ENCODE measurements at regions not wholly inside any gene's neighbourhood (a gene's known extent, or its start where the extent isn't known, plus 50 kb on each side); places are given as distances from the start of the nearest gene placed in this dataset.
A peak's percentile ranks its signal among the peaks of the same experiment; 100 is the strongest.

DNA sequence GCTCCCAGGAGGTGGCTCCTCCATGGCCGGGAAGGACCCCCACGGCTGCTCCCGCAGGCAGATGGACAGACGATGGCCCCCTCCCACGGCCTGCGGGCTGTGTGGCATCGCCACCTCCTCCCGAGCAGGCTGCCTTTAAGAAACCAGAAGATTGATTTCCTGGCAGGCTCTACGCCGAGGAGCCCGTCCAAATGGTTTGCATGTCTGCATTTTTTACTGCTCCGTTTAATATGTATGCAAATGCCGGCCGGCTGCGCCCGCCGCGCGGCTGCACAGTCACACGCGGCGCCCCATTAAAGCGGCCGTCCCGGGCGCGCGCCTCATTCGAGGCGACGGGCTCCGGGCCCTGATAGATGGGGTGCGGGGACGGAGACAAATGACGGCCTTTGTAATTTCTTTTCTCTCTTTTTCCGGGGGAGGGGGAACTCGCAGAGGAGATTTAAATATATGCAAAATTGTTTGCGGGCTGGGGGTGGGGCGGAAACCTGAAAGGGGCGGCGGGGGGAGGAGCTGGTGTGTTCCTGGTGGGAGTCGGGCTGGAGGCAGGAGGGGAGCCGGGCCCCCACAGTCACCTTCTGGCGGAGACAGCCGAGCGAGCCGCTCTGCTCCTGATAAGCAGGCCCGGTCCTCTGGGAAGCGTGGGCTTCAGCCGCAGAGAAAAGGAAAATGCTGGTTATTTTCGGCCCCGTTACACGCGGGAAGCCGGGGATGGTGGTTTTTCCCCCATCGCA, 158.7 kb upstream of the IER5L start:
- DNase-seq (ENCODE audit: low read depth in 1 of 2, low spot score in 2 of 2), result peak in 1 of 2 experiments; percentile 67
- Histone ChIP-seq H3K18ac (ENCODE audit: extremely low read depth, low read length) (peak overlapping the region; percentile 60), H3K56ac (replicated peaks; ENCODE audit: insufficient read length, low read depth, low read length) (peak overlapping the region; percentile 70), H3K9me3 (ENCODE audit: insufficient read depth in 2 of 2, low read depth in 1 of 2, low read length in 1 of 2) (no peaks in the 10 kb centered on the region), H3K23me2 (ENCODE audit: low read depth, low read length) (peaks cover 22% of the 10 kb centered on the region), H3K23ac (ENCODE audit: insufficient read length) (no peak overlapping the region), H2BK20ac (ENCODE audit: low read length) (peak overlapping the region; percentile 61; the same call in 1 of the 2 replicates), H3K4ac (replicated peaks; ENCODE audit: insufficient read length, low read depth, low read length) (peak overlapping the region; percentile 32), H2AFZ (ENCODE audit: low read length) (no peak overlapping the region), H4K5ac (ENCODE audit: insufficient read length, low read depth, low read length) (peak overlapping the region; percentile 38), H2BK12ac (ENCODE audit: low read depth, low read length) (peak overlapping the region; percentile 89), H3K27me3 (replicated peaks in 1 of 4; ENCODE audit: control insufficient read depth in 3 of 4, extremely low read depth in 1 of 4, insufficient read depth in 3 of 4, low read length in 3 of 4) (0 out of 7 replicates have a peak, but pooled peaks cover 0 to 2% (median 0%) of the 10 kb centered on the region in 4 experiments), H3K4me1 (replicated peaks in 1 of 4; ENCODE audit: control insufficient read depth in 3 of 4, insufficient read depth in 4 of 4, low read length in 3 of 4) (peaks cover 8 to 41% (median 36%) of the 10 kb centered on the region in 4 experiments), H3K27ac (ENCODE audit: low read depth, low read length) (no peak overlapping the region), H4K8ac (ENCODE audit: extremely low read depth, insufficient read depth, low read length) (no peak overlapping the region; the same call in 1 of the 2 replicates), H3K4me3 (ENCODE audit: extremely low read depth in 1 of 4, insufficient read depth in 2 of 4, low read depth in 3 of 4, low read length in 4 of 4) (peak overlapping the region; percentile 21 to 52 (median 33); a peak in 7 of 8 replicates), H3K4me2 (ENCODE audit: insufficient read depth in 1 of 2, low read depth in 2 of 2, low read length in 2 of 2) (peak overlapping the region; percentile 66 to 88), H3K9ac (replicated peaks in 1 of 4; ENCODE audit: extremely low read depth in 1 of 4, low read depth in 3 of 4, low read length in 3 of 4) (no peak overlapping the region), H3K79me2 (ENCODE audit: control insufficient read depth in 1 of 2, insufficient read depth in 2 of 2, low read length in 2 of 2) (no peaks in the 10 kb centered on the region), H4K91ac (replicated peaks; ENCODE audit: insufficient read length, low read length) (peak overlapping the region; percentile 44), H2BK5ac (ENCODE audit: low read depth, low read length) (peak overlapping the region; percentile 91; the same call in 1 of the 2 replicates), H2BK120ac (replicated peaks; ENCODE audit: low read depth, low read length) (peak overlapping the region; percentile 39), H3K79me1 (ENCODE audit: low read depth, low read length) (peaks cover 5% of the 10 kb centered on the region; the same call in 1 of the 2 replicates), H3K36me3 (ENCODE audit: control insufficient read depth in 2 of 4, insufficient read depth in 4 of 4, low read length in 3 of 4) (no peaks in the 10 kb centered on the region; a peak in 1 of 8 replicates), H2BK15ac (ENCODE audit: low read length) (peak overlapping the region; percentile 61; the same call in 1 of the 2 replicates), H2AK5ac (ENCODE audit: low read depth, low read length) (no peak overlapping the region), H4K20me1 (replicated peaks in 1 of 2; ENCODE audit: control insufficient read depth in 1 of 2, insufficient read depth in 2 of 2, low read length in 2 of 2) (peaks cover 0 to 16% of the 10 kb centered on the region in 2 experiments), H3K14ac (ENCODE audit: insufficient read length) (no peak overlapping the region)
- POLR2A ChIA-PET (ENCODE audit: partially characterized antibody), result interaction anchor here (0.6 to 5.4 kb wide), 6 partner anchors 12 to 159 kb away, joined by 3 to 65 read pairs (median 12); partner anchors contain the start of gene IER5L
- 3% methylated on average over 39 of the region's 56 CpGs; no CpG with 5 or more reads in 1 of the 2 experiments for WGBS, 2 experiments (ENCODE audit: extremely low coverage in 1 of 2, insufficient coverage in 1 of 2, insufficient read length in 1 of 2, insufficient replicate concordance in 2 of 2, low coverage in 1 of 2, low lambda C conversion rate in 2 of 2, missing lambda C conversion rate in 1 of 2)
- no peak for FAIRE-seq
- CTCF ChIA-PET (ENCODE audit: partially characterized antibody), result interaction anchor here (1.6 to 3.3 kb wide), 3 partner anchors 17 to 198 kb away, joined by 3 to 11 read pairs (median 8); no protein-coding TSS in a partner anchor
- TF ChIP-seq SP1 (IDR thresholded peaks at IDR 0.05; ENCODE audit: low read depth, low read length), result no peak
- TF ChIP-seq, protein P1, sequence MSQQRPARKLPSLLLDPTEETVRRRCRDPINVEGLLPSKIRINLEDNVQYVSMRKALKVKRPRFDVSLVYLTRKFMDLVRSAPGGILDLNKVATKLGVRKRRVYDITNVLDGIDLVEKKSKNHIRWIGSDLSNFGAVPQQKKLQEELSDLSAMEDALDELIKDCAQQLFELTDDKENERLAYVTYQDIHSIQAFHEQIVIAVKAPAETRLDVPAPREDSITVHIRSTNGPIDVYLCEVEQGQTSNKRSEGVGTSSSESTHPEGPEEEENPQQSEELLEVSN (IDR thresholded peaks at IDR 0.05), result peak; percentile 47; the same call in 1 of the 2 replicates
- TF ChIP-seq ZNF274 (IDR thresholded peaks at IDR 0.05; ENCODE audit: borderline replicate concordance, extremely low read depth, low read length), result no peak
- TF ChIP-seq CREB1 (IDR thresholded peaks at IDR 0.05), result peak; percentile 66
- TF ChIP-seq ASH2L (IDR thresholded peaks at IDR 0.05; ENCODE audit: low read length), result peak; percentile 75
- no peak for TF ChIP-seq JUN (IDR thresholded peaks at IDR 0.05; ENCODE audit: low read depth, low read length)
- TF ChIP-seq, protein P2, sequence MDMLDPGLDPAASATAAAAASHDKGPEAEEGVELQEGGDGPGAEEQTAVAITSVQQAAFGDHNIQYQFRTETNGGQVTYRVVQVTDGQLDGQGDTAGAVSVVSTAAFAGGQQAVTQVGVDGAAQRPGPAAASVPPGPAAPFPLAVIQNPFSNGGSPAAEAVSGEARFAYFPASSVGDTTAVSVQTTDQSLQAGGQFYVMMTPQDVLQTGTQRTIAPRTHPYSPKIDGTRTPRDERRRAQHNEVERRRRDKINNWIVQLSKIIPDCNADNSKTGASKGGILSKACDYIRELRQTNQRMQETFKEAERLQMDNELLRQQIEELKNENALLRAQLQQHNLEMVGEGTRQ (IDR thresholded peaks at IDR 0.05; ENCODE audit: low read length), result no peak
- no peak for TF ChIP-seq SRF (IDR thresholded peaks at IDR 0.05; ENCODE audit: low read depth, low read length)
- TF ChIP-seq RBBP5 (IDR thresholded peaks at IDR 0.05; ENCODE audit: borderline replicate concordance, low read depth, low read length), result no peak
- peak; percentile 12; the same call in 1 of the 2 replicates for TF ChIP-seq BACH1 (IDR thresholded peaks at IDR 0.05; ENCODE audit: low read length)
- no peak for TF ChIP-seq CBX5 (IDR thresholded peaks at IDR 0.05; ENCODE audit: low read depth, low read length)
